GM23338 (cell line): ENCODE measurements at regions not wholly inside any gene's neighbourhood (a gene's known extent, or its start where the extent isn't known, plus 50 kb on each side); places are given as distances from the start of the nearest gene placed in this dataset.

Source experiments
- ATAC-seq: fragments of 200-7000 bp; cut with Tn5 transposase; 3 replicates; pipeline ENCODE4 v1.9.1; 2020
- DNase-seq: peaks from one replicate; pipeline ENCODE4 v3.0.0-alpha.2; 2015; ENCODE audit warnings: low spot score
- H2AFZ ChIP-seq: fragments of 200-600 bp; sonication (generic); 2 replicates; pipeline ENCODE4 v1.8.0; 2016; ENCODE audit warnings: antibody characterized with exemption, mild to moderate bottlenecking, moderate library complexity
- H3F3A ChIP-seq: fragments of 200-600 bp; sonication (generic); replicated peaks from 2 replicates; pipeline ENCODE4 v1.8.0; 2017; ENCODE audit warnings: antibody characterized with exemption, mixed run types, low read depth
- H3K27ac ChIP-seq: fragments of 200-600 bp; sonication (generic); 2 replicates; pipeline ENCODE4 v1.6.1; 2016; ENCODE audit warnings: low read depth
- H3K27me3 ChIP-seq: fragments of 200-600 bp; sonication (generic); 2 replicates; pipeline ENCODE4 v1.8.0; 2016; ENCODE audit warnings: mild to moderate bottlenecking, mixed run types, moderate library complexity; ENCODE audit not compliant: insufficient read depth
- H3K36me3 ChIP-seq: fragments of 200-600 bp; sonication (generic); 2 replicates; pipeline ENCODE4 v1.8.0; 2016; ENCODE audit warnings: mild to moderate bottlenecking; ENCODE audit not compliant: insufficient read depth
- H3K4me1 ChIP-seq: fragments of 200-600 bp; sonication (generic); 2 replicates; pipeline ENCODE4 v1.8.0; 2016; ENCODE audit warnings: mild to moderate bottlenecking, moderate library complexity; ENCODE audit not compliant: insufficient read depth
- H3K4me2 ChIP-seq: fragments of 200-600 bp; sonication (generic); 2 replicates; pipeline ENCODE4 v1.7.1; 2017; ENCODE audit warnings: mixed run types
- H3K4me3 ChIP-seq: fragments of 200-600 bp; sonication (generic); 2 replicates; pipeline ENCODE4 v1.6.1; 2016; ENCODE audit warnings: mixed run types
- H3K79me2 ChIP-seq: fragments of 200-600 bp; sonication (generic); replicated peaks from 2 replicates; pipeline ENCODE4 v1.8.0; 2017; ENCODE audit warnings: mild to moderate bottlenecking; ENCODE audit not compliant: insufficient read depth
- H3K9me2 ChIP-seq: fragments of 200-600 bp; sonication (generic); 2 replicates; pipeline ENCODE4 v1.8.0; 2017; ENCODE audit not compliant: insufficient read depth
- H4K20me1 ChIP-seq: fragments of 200-600 bp; sonication (generic); replicated peaks from 2 replicates; pipeline ENCODE4 v1.8.0; 2017; ENCODE audit warnings: mild to moderate bottlenecking; ENCODE audit not compliant: insufficient read depth
- H3K27ac Mint-ChIP-seq: 2 replicates; pipeline ENCODE4 v1.8.0; 2020; ENCODE audit warnings: inconsistent platforms, mild to moderate bottlenecking, moderate library complexity, mixed read lengths
- H3K27me3 Mint-ChIP-seq: 3 replicates; pipeline ENCODE4 v1.8.0; 2022; ENCODE audit warnings: low read depth, mild to moderate bottlenecking, moderate library complexity, mixed read lengths, inconsistent platforms; ENCODE audit not compliant: insufficient read depth, poor library complexity
- H3K36me3 Mint-ChIP-seq: 3 replicates; pipeline ENCODE4 v1.8.0; 2021; ENCODE audit warnings: low read depth, mild to moderate bottlenecking, inconsistent platforms, moderate library complexity, mixed read lengths
- H3K4me1 Mint-ChIP-seq: 3 replicates; pipeline ENCODE4 v1.8.0; 2020; ENCODE audit warnings: mild to moderate bottlenecking, inconsistent platforms, mixed read lengths
- H3K4me3 Mint-ChIP-seq: 3 replicates; pipeline ENCODE4 v1.8.0; 2021; ENCODE audit warnings: moderate library complexity, mild to moderate bottlenecking, inconsistent platforms, mixed read lengths
- H3K9me3 Mint-ChIP-seq: 3 replicates; pipeline ENCODE4 v1.8.0; 2020; ENCODE audit warnings: moderate library complexity, mild to moderate bottlenecking, inconsistent platforms, mixed read lengths
- CREB1 ChIP-seq: fragments of 250-450 bp; sonication (Bioruptor Pico); IDR thresholded peaks from 2 replicates; pipeline ENCODE4 v1.5.0; 2020; ENCODE audit warnings: low read depth, mild to moderate bottlenecking, moderate library complexity
- CTCF ChIP-seq, 2 experiments: fragments of 200-600 bp in 1 of 2; sonication (generic) in 1 of 2; conservative IDR thresholded peaks; 2 replicates each; pipeline versions ENCODE4 v1.5.1 to v1.6.1; 2016 to 2017; ENCODE audit warnings: antibody characterized with exemption in 2 of 2, low read depth in 2 of 2, mild to moderate bottlenecking in 2 of 2, moderate library complexity in 1 of 2
- EZH2 ChIP-seq: fragments of 200-600 bp; sonication (generic); IDR thresholded peaks from one replicate; pipeline ENCODE4 v1.8.0; 2017; ENCODE audit warnings: antibody characterized with exemption, mild to moderate bottlenecking, low read depth; ENCODE audit not compliant: unreplicated experiment
- EZH2phosphoT487 ChIP-seq: fragments of 200-600 bp; sonication (generic); IDR thresholded peaks from one replicate; pipeline ENCODE4 v1.8.1; 2018; ENCODE audit warnings: antibody characterized with exemption; ENCODE audit not compliant: unreplicated experiment
- NANOG ChIP-seq: IDR thresholded peaks from 2 replicates; pipeline ENCODE4 v1.6.1; 2016; ENCODE audit warnings: antibody characterized with exemption, borderline replicate concordance
- POLR2AphosphoS5 ChIP-seq: IDR thresholded peaks from 2 replicates; pipeline ENCODE4 v1.6.1; 2016; ENCODE audit warnings: antibody characterized with exemption, low read depth
- ZNF331 ChIP-seq: fragments of 250-450 bp; sonication (Bioruptor Pico); IDR thresholded peaks from 2 replicates; pipeline ENCODE4 v1.5.0; 2020; ENCODE audit warnings: low read depth, mild to moderate bottlenecking, moderate library complexity
- TF ChIP-seq, protein P1 (sequence below): IDR thresholded peaks from one replicate; pipeline ENCODE4 v1.6.1; 2018; ENCODE audit warnings: antibody characterized with exemption; ENCODE audit not compliant: unreplicated experiment
- TF ChIP-seq, protein P2 (sequence below): IDR thresholded peaks from 2 replicates; pipeline ENCODE4 v1.6.1; 2016; ENCODE audit warnings: antibody characterized with exemption

DNA sequence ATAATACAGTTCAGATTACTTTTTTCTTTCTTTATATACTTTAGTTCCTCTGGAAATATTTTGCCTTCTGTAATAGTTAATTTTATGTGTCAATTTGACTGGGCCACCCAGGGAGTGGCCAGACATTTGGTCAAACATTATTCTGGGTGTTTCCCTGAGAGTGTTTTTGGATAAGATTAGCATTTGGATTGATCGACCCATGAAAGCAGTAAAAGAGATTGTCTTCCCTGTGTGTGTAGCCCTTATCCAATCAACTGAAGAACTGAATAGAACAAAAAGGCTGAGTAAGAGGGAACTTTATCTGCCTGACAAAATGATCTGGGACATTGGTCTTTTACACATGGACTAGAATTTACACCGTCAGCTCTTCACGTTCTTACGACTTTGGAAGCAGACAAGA, 1190.1 kb upstream of the FAM98A start (continued):
- TF ChIP-seq, protein P1, sequence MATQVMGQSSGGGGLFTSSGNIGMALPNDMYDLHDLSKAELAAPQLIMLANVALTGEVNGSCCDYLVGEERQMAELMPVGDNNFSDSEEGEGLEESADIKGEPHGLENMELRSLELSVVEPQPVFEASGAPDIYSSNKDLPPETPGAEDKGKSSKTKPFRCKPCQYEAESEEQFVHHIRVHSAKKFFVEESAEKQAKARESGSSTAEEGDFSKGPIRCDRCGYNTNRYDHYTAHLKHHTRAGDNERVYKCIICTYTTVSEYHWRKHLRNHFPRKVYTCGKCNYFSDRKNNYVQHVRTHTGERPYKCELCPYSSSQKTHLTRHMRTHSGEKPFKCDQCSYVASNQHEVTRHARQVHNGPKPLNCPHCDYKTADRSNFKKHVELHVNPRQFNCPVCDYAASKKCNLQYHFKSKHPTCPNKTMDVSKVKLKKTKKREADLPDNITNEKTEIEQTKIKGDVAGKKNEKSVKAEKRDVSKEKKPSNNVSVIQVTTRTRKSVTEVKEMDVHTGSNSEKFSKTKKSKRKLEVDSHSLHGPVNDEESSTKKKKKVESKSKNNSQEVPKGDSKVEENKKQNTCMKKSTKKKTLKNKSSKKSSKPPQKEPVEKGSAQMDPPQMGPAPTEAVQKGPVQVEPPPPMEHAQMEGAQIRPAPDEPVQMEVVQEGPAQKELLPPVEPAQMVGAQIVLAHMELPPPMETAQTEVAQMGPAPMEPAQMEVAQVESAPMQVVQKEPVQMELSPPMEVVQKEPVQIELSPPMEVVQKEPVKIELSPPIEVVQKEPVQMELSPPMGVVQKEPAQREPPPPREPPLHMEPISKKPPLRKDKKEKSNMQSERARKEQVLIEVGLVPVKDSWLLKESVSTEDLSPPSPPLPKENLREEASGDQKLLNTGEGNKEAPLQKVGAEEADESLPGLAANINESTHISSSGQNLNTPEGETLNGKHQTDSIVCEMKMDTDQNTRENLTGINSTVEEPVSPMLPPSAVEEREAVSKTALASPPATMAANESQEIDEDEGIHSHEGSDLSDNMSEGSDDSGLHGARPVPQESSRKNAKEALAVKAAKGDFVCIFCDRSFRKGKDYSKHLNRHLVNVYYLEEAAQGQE, result no peak

GRCh38 chr2:34787341-34787740, 1188.2 kb upstream of the FAM98A start:
- H3K36me3 Mint-ChIP-seq, result peaks cover 11% of the 10 kb centered on the region
- Histone ChIP-seq H3K4me1 (no peaks in the 10 kb centered on the region; the same call in 1 of the 2 replicates), H3K9me2 (peaks cover 5% of the 10 kb centered on the region; the same call in 1 of the 2 replicates), H3K27me3 (no peaks in the 10 kb centered on the region), H4K20me1 (no peaks in the 10 kb centered on the region), H3K36me3 (no peaks in the 10 kb centered on the region), H3K4me2 (no peak overlapping the region), H2AFZ (no peak overlapping the region), H3K4me3 (no peak overlapping the region), H3F3A (no peaks in the 10 kb centered on the region), H3K79me2 (no peaks in the 10 kb centered on the region), H3K27ac (no peak overlapping the region)
- peaks cover 6% of the 10 kb centered on the region for H3K27me3 Mint-ChIP-seq
- no peak overlapping the region for H3K27ac Mint-ChIP-seq
- no peak for DNase-seq
- peaks cover 11% of the 10 kb centered on the region; the same call in 2 of the 3 replicates for H3K9me3 Mint-ChIP-seq
- no peak for ATAC-seq
- peaks cover 12% of the 10 kb centered on the region for H3K4me1 Mint-ChIP-seq
- H3K4me3 Mint-ChIP-seq, result no peak overlapping the region
- TF ChIP-seq CTCF (conservative IDR thresholded peaks at IDR 0.05; ENCODE audit: low read depth in 2 of 2), result no peak
- TF ChIP-seq ZNF331 (CRISPR knock-in tag), result no peak
- TF ChIP-seq EZH2phosphoT487, result no peak
- TF ChIP-seq POLR2AphosphoS5, result no peak
- TF ChIP-seq EZH2, result no peak
- TF ChIP-seq, protein P1, result no peak
- no peak for TF ChIP-seq CREB1 (CRISPR knock-in tag)
- TF ChIP-seq NANOG, result no peak
- TF ChIP-seq, protein P2, sequence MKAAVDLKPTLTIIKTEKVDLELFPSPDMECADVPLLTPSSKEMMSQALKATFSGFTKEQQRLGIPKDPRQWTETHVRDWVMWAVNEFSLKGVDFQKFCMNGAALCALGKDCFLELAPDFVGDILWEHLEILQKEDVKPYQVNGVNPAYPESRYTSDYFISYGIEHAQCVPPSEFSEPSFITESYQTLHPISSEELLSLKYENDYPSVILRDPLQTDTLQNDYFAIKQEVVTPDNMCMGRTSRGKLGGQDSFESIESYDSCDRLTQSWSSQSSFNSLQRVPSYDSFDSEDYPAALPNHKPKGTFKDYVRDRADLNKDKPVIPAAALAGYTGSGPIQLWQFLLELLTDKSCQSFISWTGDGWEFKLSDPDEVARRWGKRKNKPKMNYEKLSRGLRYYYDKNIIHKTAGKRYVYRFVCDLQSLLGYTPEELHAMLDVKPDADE, result no peak
